ENCODE measurements at regions not wholly inside any gene's neighbourhood (a gene's known extent, or its start where the extent isn't known, plus 50 kb on each side); places are given as distances from the start of the nearest gene placed in this dataset.

GRCh38 chr4:124541652-124542420 lies 170.7 kb downstream of the ANKRD50 start:
- no peak for DNase-seq (ENCODE audit: low read depth in 3 of 3, low spot score in 1 of 3)

GRCh38 chr4:124555959-124556358 lies 156.6 kb downstream of the ANKRD50 start:
- DNase-seq (ENCODE audit: low read depth in 3 of 3, low spot score in 1 of 3): no peak

DNA sequence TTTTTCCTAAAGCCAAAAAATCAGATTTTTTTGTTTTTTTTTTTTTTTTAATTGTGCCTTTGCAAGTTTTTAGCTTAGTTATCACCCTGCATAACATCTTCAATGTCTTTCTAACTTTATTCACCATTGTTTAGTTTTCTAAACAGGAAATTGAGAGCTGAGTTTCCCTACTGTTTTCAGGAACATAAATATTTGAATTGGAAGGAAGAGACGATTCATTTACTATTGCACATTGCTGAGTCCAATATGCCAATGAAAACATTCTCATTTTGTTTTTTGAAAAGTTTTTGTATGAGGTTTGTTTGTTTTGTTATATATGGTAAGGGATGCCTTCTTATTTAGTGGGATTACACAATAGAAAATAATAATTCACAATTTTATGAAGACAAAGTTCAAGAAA lies 148.4 kb downstream of the ANKRD50 start:
- no peak for DNase-seq (ENCODE audit: low read depth in 3 of 3, low spot score in 1 of 3)

DNA sequence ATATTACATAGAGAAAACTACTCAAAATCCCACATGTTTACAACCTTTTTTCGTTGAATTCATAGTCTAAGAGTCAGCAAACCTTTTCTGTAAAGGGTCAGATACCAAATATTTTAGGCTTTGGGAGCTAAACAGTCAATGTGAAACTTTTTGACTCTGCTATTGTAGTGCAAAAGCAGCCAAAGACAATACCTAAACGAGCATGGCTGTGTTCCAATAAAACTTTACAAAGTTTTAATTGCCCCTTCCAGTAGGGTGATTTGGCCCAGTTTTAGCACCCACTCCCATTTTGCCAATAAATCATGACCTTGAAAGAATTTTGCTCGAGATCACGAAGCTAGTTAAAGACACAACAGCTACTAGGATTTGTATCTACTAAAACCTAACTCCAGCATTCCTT lies 147.2 kb downstream of the ANKRD50 start:
- DNase-seq (ENCODE audit: low read depth in 3 of 3, low spot score in 1 of 3): no peak

GRCh38 chr4:124566030-124566429 lies 146.5 kb downstream of the ANKRD50 start:
- DNase-seq (ENCODE audit: low read depth in 3 of 3, low spot score in 1 of 3): no peak

GRCh38 chr4:124573056-124573455 lies 139.5 kb downstream of the ANKRD50 start:
- no peak for DNase-seq (ENCODE audit: low read depth in 3 of 3, low spot score in 1 of 3)

- DNase-seq (ENCODE audit: low read depth in 3 of 3, low spot score in 1 of 3): no peak
Observed at GRCh38 chr4:124579896-124580295, 132.6 kb downstream of the ANKRD50 start.

GRCh38 chr4:124583797-124584196 lies 128.7 kb downstream of the ANKRD50 start:
- no peak for DNase-seq (ENCODE audit: low read depth in 3 of 3, low spot score in 1 of 3)

DNA sequence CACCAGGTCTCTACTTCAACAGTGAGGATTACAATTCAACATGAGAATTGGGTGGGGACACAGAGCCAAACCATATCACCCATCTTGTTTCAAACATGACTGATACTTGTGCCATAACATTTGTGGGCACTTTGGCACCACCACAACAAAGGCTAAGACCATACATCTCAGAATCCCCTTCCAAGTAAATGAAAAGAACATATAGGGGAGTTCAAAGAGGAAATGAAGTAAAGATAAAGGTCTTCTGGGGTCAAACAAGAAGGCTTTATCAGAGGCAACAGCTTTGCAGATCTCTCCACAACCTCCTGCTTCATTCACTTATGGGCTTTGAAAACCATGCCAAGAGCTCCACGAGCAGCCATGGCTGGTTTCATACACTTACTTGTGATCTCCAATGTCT lies 122.7 kb downstream of the ANKRD50 start:
- no peak for DNase-seq (ENCODE audit: low read depth in 3 of 3, low spot score in 1 of 3)

GRCh38 chr4:124590480-124590879 lies 122.1 kb downstream of the ANKRD50 start:
- no peak for DNase-seq (ENCODE audit: low read depth in 3 of 3, low spot score in 1 of 3)

DNA sequence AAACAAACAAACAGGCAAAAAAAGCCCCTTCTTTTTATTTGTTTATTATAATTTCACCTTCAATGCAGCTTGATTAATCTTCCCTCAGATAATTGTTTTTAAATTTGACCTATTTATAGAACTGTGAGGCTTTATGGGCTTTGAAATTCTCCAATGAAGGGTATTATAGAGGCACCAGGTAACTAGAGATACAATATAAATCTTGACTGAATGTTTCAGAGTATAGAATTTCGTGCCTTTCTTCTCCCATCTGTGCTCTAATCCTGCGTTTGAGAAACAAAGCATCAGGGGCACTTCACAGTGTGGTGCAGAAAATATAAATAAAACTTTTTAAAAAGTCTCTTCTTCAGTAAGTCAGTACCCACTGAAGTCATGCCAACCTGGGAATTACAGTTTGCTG lies 120.9 kb downstream of the ANKRD50 start:
- DNase-seq (ENCODE audit: low read depth in 3 of 3, low spot score in 1 of 3): no peak

DNA sequence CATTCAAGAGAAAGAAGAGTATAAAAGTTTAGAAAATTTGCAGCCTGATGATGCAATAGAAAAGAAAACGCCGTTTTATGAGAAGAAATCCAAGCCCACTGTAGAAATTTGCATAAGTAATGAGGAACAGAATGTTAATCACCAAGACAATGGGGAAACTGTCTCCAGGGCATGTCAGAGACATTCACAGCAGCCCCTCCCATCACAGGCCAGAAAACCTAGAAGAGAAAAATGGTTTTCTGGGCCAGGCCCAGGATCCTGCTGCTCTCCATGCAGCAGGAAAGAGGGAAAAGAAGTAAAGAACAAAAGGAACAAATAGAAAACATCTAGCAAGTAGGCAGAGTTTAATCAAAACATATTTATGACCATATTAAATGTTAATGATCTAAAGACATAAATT lies 119.0 kb downstream of the ANKRD50 start:
- no peak for DNase-seq (ENCODE audit: low read depth in 3 of 3, low spot score in 1 of 3)

GRCh38 chr4:124594945-124595344 lies 117.6 kb downstream of the ANKRD50 start:
- no peak for DNase-seq (ENCODE audit: low read depth in 3 of 3, low spot score in 1 of 3)

- no peak for DNase-seq (ENCODE audit: low read depth in 3 of 3, low spot score in 1 of 3)
Observed at GRCh38 chr4:124596816-124597215, 115.7 kb downstream of the ANKRD50 start.

GRCh38 chr4:124610211-124610610 lies 102.3 kb downstream of the ANKRD50 start:
- DNase-seq (ENCODE audit: low read depth in 3 of 3, low spot score in 1 of 3): no peak
